Fibroblast of lung (primary cell): ENCODE measurements at regions not wholly inside any gene's neighbourhood (a gene's known extent, or its start where the extent isn't known, plus 50 kb on each side); places are given as distances from the start of the nearest gene placed in this dataset.

ENCODE experiments used
- DNase-seq, 2 donors: peaks; one replicate each; pipeline versions ENCODE4 v3.0.0 to v3.0.0-alpha.2; 2010; ENCODE audit warnings: low read depth in 2 of 2
- H2AFZ ChIP-seq: 2 replicates; pipeline ENCODE4 v1.5.1; 2012; ENCODE audit warnings: low read length, control low read depth, inconsistent platforms
- H3K27ac ChIP-seq: 2 replicates; pipeline ENCODE4 v1.5.1; 2011; ENCODE audit warnings: low read length, control low read depth; ENCODE audit not compliant: insufficient read depth
- H3K27me3 ChIP-seq: 2 replicates; pipeline ENCODE4 v1.5.1; 2011; ENCODE audit warnings: mild to moderate bottlenecking, low read length; ENCODE audit not compliant: control insufficient read depth, insufficient read depth
- H3K36me3 ChIP-seq: 2 replicates; pipeline ENCODE4 v1.5.1; 2011; ENCODE audit warnings: low read length; ENCODE audit not compliant: control insufficient read depth, insufficient read depth
- H3K4me1 ChIP-seq: 2 replicates; pipeline ENCODE4 v1.5.1; 2011; ENCODE audit warnings: low read length; ENCODE audit not compliant: control insufficient read depth, insufficient read depth; ENCODE audit errors: extremely low read depth
- H3K4me2 ChIP-seq: 2 replicates; pipeline ENCODE4 v1.5.1; 2011; ENCODE audit warnings: low read length, control low read depth; ENCODE audit not compliant: insufficient read depth; ENCODE audit errors: extremely low read depth
- H3K4me3 ChIP-seq, 4 experiments: fragments of 200-600 bp in 1 of 4; sonication (generic) in 1 of 4; replicated peaks in 1 of 4; 2 replicates each; pipeline ENCODE4 v1.5.1; 2011 to 2016; ENCODE audit warnings: low read length in 4 of 4, low read depth in 3 of 4, mild to moderate bottlenecking in 3 of 4, control low read depth in 2 of 4, inconsistent platforms in 1 of 4, mixed read lengths in 1 of 4; ENCODE audit not compliant: insufficient read depth in 1 of 4; ENCODE audit errors: control extremely low read depth in 1 of 4
- H3K79me2 ChIP-seq: 2 replicates; pipeline ENCODE4 v1.5.1; 2012; ENCODE audit warnings: mild to moderate bottlenecking, low read length, inconsistent platforms; ENCODE audit not compliant: control insufficient read depth, insufficient read depth
- H3K9ac ChIP-seq: 2 replicates; pipeline ENCODE4 v1.5.1; 2011; ENCODE audit warnings: mild to moderate bottlenecking, low read length, control low read depth; ENCODE audit not compliant: insufficient read depth
- H3K9me3 ChIP-seq: 2 replicates; pipeline ENCODE4 v1.5.1; 2012; ENCODE audit warnings: low read depth, low read length; ENCODE audit not compliant: control insufficient read depth, insufficient read depth
- H4K20me1 ChIP-seq: 2 replicates; pipeline ENCODE4 v1.5.1; 2011; ENCODE audit warnings: low read length; ENCODE audit not compliant: control insufficient read depth, insufficient read depth; ENCODE audit errors: extremely low read depth
- EZH2 ChIP-seq: IDR thresholded peaks from 2 replicates; pipeline ENCODE4 v1.5.1; 2012; ENCODE audit warnings: low read length, control low read depth, mild to moderate bottlenecking; ENCODE audit errors: missing control alignments
- TF ChIP-seq, protein P1 (sequence below), 2 donors: IDR thresholded peaks in 1 of 2; conservative IDR thresholded peaks in 1 of 2; 1 replicate in 1 of 2; 2 replicates in 1 of 2; pipeline ENCODE4 v1.5.1; 2011 to 2012; ENCODE audit warnings: low read length in 2 of 2, control low read depth in 1 of 2, inconsistent platforms in 1 of 2, low read depth in 1 of 2, mild to moderate bottlenecking in 1 of 2

DNA sequence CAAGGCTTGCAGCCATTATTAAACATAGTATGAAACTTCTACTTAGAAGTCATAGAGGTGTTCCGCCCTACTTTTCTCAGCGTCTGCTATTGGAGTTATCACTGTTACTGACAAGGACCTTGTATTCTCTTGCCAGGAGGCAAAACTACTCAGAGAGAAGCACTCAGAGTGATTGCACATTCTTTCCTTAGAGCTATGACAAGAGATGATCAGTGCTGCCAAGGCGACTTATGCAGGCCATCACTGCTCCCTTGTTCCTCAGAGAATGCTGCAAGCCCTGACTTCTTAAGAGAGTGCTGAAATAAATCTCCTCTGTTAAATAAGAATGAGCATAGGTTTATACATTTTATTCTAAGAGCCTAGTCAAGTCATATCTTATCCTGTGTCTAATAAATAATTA, 534.6 kb upstream of the PHF14 start:
- H3K27me3 ChIP-seq: no peaks in the 10 kb centered on the region

DNA sequence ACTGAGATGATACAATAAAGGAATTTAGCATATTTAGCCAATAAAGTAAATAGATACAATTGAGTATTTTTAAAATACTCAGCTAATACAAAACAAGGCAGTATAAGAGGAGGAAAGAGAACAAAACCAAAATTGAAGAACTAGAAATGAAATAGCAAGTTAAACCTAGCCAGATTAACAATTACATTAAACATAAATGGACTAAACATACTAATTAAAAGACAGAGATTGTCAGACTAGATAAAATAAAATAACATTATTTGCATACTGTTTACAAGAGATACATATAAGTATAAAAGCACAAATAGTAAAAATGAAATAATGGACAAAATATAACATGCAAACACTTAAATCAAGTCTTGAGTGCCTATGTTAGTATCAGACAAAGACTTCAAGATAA, 517.7 kb upstream of the PHF14 start:
- Histone ChIP-seq H3K27me3 (no peaks in the 10 kb centered on the region), H3K9me3 (no peaks in the 10 kb centered on the region), H3K9ac (no peak overlapping the region), H3K79me2 (no peaks in the 10 kb centered on the region), H3K4me1 (no peaks in the 10 kb centered on the region), H2AFZ (no peak overlapping the region), H4K20me1 (no peaks in the 10 kb centered on the region), H3K4me2 (no peak overlapping the region), H3K36me3 (no peaks in the 10 kb centered on the region), H3K4me3 (no peak overlapping the region), H3K27ac (no peak overlapping the region)
- TF ChIP-seq, protein P1, sequence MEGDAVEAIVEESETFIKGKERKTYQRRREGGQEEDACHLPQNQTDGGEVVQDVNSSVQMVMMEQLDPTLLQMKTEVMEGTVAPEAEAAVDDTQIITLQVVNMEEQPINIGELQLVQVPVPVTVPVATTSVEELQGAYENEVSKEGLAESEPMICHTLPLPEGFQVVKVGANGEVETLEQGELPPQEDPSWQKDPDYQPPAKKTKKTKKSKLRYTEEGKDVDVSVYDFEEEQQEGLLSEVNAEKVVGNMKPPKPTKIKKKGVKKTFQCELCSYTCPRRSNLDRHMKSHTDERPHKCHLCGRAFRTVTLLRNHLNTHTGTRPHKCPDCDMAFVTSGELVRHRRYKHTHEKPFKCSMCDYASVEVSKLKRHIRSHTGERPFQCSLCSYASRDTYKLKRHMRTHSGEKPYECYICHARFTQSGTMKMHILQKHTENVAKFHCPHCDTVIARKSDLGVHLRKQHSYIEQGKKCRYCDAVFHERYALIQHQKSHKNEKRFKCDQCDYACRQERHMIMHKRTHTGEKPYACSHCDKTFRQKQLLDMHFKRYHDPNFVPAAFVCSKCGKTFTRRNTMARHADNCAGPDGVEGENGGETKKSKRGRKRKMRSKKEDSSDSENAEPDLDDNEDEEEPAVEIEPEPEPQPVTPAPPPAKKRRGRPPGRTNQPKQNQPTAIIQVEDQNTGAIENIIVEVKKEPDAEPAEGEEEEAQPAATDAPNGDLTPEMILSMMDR (conservative IDR thresholded peaks at IDR 0.05 in 1 of 2, IDR thresholded peaks at IDR 0.05 in 1 of 2; ENCODE audit: low read depth in 1 of 2, low read length in 2 of 2): no peak
- TF ChIP-seq EZH2: no peak
- no peak for DNase-seq

More for the DNA sequence above, 534.6 kb upstream of the PHF14 start:
- Histone ChIP-seq H3K9ac (no peak overlapping the region), H3K4me3 (no peak overlapping the region), H3K4me2 (no peak overlapping the region), H3K4me1 (no peaks in the 10 kb centered on the region), H3K27ac (no peak overlapping the region), H3K36me3 (no peaks in the 10 kb centered on the region), H2AFZ (no peak overlapping the region), H4K20me1 (no peaks in the 10 kb centered on the region), H3K79me2 (no peaks in the 10 kb centered on the region), H3K9me3 (no peaks in the 10 kb centered on the region)
- no peak for TF ChIP-seq EZH2
- TF ChIP-seq, protein P1 (conservative IDR thresholded peaks at IDR 0.05 in 1 of 2, IDR thresholded peaks at IDR 0.05 in 1 of 2; ENCODE audit: low read depth in 1 of 2, low read length in 2 of 2): no peak
- no peak for DNase-seq

DNA sequence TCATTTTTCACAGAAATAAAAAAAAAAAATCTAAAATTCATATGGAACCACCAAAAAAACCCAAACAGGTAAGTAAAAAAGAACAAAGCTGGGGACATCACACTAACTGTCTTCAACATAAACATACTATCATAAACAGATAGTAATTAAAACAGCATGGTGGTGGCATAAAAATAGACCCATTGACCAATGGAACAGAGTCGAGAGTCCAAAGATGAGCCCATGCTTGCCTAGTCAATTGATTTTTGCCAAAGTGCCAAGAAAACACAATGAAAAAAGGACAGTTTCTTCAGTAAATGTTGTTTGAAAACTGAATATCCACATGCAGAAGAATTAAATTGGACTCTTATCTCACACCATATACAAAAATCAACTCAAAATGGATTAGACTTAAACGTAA, 513.2 kb upstream of the PHF14 start:
- TF ChIP-seq EZH2: no peak
- TF ChIP-seq, protein P1 (conservative IDR thresholded peaks at IDR 0.05 in 1 of 2, IDR thresholded peaks at IDR 0.05 in 1 of 2; ENCODE audit: low read depth in 1 of 2, low read length in 2 of 2): no peak
- no peaks in the 10 kb centered on the region for H4K20me1 ChIP-seq

More for the DNA sequence above, 513.2 kb upstream of the PHF14 start:
- no peaks in the 10 kb centered on the region for H3K9me3 ChIP-seq
- no peaks in the 10 kb centered on the region for H3K36me3 ChIP-seq
- no peaks in the 10 kb centered on the region for H3K4me1 ChIP-seq
- H3K4me2 ChIP-seq: no peak overlapping the region
- no peak overlapping the region for H3K27ac ChIP-seq
- H3K79me2 ChIP-seq: no peaks in the 10 kb centered on the region
- H2AFZ ChIP-seq: no peak overlapping the region
- H3K9ac ChIP-seq: no peak overlapping the region
- no peak overlapping the region for H3K4me3 ChIP-seq
- no peak for DNase-seq
- no peaks in the 10 kb centered on the region for H3K27me3 ChIP-seq
